Stimulated activated CD4-positive, alpha-beta T cell treated with anti-CD3 and anti-CD28 coated beads, Interleukin-4, amount 100 ng/mL, for 48 hours (primary cell): ENCODE measurements at regions not wholly inside any gene's neighbourhood (a gene's known extent, or its start where the extent isn't known, plus 50 kb on each side); places are given as distances from the start of the nearest gene placed in this dataset.
"Not testable (repeated sequence)": the region's sequence is repeated elsewhere in the genome, so short reads cannot be mapped to it uniquely, and the experiment has no call there.

Source experiments
- DNase-seq, 2 donors: peaks; one replicate each; pipeline ENCODE4 v3.0.0-alpha.2; 2020; ENCODE audit warnings: low read depth in 2 of 2

DNA sequence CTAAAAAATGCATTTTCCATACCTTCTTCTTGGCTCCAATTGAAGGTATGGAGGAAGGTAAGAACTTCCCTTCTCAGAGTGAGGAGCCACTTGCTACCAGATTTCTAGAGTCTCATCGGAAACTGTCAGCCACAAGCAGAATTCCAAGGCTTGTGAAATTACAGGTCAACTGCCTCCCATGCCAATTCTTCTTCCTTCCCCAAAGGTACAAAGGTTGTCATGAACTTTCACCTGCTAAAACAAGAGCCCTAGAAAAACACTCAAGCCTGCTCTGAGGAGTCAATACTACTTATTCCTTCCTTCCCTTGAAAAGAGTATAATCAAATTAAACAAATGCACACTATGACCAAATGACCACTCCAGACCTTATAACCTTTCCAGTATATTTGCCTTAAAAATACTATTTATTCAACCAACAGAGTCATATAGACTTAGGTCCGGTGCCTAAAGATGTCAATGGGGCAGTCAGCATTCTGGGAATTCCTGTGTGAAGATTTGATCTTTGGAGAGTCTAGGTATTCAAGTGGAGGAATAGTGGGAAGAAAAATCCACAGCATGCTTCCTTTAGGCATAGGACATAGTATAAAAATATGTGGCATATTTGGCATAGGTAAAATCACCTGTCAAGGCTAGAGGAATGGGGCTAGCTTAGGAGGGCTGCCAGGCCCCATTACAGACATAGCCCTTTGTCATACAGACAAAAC, 539.3 kb downstream of the LIG4 start:
- DNase-seq: no peak

DNA sequence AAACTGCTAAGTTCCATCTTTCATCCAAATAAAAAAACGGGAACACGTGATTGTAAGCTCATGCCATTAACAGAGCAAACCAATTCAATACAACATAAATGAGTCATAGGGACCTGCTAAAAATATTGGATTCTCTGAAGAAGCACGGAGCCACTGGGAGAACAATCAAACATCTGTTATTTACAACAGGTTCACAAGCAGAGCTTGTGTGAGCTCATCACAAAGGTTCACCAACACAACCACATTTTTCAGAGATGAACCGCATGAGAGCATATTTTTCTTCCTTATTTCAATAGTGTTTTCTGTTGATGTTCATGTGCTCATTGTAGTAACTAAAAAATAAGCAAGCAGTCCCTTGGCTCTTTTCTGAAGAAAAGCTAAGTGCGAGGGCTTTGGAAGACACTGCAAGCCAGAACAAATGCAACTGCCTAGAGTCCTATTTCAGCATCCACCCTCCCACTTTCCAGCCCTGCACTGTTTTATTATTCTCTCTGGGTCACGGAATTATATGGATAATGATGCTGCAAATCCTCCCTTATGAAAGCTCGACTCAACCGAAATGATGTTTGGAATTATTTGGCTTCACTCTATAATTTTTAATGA, 545.8 kb downstream of the LIG4 start:
- no peak for DNase-seq

DNA sequence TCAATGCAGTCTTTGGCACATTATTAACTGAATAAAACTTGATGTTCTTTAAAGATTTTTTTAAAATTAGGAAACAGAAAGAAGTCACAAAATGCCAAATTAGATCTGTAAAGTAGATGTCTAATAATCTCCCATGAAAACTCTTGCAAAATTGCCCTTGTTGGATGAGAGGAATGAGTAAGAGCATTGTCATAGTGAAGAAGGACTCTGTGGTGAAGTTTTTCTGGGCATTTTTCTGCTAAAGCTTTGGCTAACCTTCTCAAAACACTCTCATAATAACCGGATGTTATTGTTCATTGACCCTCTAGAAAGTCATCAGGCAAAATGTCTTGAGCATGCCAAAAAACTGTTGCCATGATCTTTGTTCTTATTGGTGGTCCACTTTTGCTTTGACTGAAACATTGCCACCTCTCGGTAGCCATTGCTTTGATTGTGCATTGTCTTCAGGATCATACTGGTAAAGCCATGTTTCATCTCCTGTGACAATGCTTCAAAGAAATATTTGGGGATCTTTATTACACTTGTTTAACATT, 549.3 kb downstream of the LIG4 start:
- DNase-seq: no peak

DNA sequence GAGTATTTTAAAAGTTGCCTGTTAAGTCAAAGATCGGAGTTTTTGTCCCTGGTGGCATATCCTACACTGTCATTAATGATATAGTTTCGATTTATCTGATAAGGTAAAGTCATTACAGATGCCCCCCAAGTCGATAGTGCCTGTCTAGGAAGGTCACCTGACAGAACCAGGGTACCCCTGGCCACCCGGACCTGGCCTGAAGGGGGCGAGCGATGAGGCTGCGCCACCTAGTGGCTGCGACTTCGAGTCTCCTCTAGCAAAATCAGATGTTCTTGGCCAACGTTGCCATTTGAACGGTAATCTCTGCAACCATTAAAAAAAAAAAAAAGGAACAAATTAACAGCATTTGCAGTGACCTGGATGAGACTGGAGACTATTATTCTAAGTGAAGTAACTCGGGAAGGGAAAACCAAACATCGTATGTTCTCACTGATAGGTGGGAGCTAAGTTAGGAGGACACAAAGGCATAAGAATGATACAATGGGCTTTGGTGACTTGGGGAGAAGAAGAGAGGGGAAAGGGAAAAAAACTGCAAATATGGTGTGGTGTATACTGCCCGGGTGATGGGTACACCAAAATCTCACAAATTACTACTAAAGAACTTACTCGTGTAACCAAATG, 565.1 kb downstream of the LIG4 start:
- DNase-seq: peak; percentile 5 to 21

DNA sequence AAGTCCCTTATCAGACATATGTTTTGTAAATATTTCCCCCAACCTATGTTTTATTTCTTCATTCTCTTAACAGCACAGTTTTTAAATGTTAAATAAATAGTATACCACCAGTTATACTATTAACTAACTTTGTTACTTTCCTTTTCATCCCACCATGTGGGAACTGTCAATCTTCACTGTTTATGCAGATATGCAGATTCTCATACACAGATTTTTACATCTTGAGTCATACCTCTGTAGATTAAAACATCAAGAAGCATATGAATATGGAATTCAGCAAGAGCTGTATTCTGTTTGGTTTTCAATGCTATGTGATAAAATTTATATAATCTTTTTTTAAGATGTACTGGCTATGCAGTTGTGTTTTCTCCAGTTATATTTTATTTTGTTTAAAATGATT, 566.3 kb downstream of the LIG4 start:
- DNase-seq: no peak

DNA sequence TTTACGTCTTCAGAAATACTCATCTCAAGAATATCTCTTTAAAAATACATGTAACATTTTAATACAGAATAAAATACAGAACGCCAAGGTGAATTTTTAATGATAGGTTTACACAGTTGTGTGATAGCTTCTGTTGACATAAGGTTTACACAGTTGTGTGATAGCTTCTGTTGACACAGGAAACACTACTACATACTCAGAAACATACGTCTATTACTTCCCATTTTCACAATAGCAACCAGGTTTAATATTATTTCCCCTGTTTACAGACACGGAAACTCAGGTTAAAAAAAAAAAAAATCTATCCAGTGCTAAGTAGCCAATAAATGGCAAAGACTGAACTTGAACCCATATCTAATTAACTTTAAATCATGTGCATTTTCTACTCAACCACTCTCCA, 571.2 kb downstream of the LIG4 start:
- DNase-seq: no peak

DNA sequence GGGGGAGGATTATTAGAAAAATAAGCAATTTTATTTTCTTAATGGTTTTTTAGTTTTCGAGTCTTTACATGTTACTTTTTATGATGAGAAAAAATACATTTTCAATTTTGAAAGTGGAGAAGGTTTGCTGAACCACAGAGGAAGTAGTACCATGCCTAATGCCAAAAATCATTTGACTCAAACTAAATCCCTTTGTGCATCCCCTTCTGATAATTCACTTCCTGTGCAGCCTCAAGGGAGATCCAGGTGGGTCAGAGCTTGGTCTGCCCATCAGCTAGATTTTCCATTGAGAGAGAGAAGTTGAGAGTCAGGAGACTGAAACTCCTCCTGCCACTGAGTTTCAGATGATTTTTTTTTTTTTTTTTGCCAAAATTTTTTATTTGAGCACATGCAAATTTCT, 571.7 kb downstream of the LIG4 start:
- DNase-seq: no peak

DNA sequence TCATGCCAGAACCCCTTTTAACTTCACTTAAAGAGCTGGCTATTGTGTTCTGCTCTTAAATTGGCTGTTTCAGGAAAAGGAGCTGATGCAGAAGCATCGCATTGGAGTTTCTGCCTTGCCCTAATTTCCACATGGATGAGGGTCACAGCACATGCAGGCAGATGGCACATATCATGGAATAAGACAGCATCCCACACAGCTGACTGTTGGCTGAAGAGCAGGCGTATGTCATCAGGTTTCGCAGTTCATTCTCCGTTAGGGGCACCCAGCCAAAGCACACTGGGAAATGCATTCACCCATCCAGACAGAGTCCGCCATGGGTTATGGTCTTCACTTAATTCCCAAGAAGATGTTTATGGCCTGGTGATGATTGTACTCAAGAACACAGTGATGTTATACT, 572.5 kb downstream of the LIG4 start:
- no peak for DNase-seq

DNA sequence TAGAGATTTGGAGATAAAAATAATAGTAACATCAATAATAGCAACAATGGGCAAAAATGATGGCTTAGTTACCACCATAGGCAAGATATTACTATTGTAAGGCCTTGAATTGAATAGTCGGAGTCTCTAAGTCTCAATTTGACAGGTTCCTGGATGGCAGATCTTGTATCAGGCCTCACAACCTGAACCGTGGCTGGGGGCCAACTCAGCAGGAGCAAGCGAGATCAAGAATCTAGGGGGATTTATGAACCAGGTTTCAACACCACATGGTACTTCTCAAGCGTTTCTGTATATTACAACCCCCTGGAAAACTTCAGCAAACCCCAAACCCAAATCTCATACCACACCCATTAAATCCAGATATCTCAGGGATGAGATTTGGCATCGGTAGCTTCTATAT, 573.8 kb downstream of the LIG4 start:
- no peak for DNase-seq

DNA sequence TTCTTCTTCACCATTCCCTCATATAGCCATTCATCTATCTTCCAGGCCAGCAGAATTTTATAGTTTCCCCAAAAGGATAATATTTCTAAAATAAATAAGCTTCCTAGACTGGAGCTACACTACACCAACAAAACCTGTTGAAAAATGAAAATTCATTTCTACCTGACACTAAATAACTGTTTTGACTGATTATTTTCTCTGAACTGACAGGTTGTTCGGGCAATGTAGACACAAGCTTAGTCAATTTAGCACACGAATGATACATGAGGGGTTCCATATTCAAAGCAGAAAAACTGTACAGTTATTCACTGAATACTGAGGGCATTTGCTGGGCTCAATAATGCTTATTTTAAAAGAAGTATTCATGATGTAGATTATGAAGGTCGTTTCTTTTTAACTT, 589.7 kb downstream of the LIG4 start:
- no peak for DNase-seq

DNA sequence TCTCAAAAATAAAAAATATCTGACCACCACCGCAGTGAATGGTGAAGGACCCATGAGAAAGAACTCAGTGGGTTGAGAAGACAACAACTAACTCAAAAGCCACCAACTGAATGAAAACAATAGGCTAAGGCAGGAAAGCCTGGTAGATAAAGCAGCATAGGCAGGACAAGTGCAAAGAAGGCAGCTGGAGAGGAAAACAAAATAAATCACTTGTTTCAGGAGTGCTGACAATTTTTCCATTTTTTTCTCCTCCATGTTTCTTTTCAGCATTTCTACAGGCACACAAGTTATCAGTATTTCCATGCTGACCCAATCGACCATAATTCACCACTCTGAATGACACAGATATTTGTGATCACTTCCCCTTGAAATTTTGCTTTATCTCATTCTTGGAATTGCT, 597.8 kb downstream of the LIG4 start:
- DNase-seq: no peak

DNA sequence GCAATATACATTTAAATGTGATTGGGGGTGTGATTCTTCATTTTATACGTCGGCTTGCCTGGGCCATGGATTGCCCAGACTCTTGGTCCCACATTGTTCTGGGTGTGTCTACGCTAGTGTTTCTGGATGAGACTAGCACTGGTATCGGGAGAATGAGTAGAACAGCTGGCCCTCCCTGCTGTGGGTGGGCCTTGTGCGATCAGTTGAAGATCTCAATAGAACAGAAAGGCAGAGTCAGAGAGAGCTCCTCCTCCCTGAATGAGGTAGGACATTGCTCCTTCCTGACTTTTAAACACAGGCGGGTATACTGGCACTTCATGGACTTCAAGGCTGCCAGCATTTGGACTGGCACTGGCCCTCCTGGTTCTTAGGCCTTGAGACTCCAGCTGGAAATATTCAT, 603.0 kb downstream of the LIG4 start:
- DNase-seq: no peak

DNA sequence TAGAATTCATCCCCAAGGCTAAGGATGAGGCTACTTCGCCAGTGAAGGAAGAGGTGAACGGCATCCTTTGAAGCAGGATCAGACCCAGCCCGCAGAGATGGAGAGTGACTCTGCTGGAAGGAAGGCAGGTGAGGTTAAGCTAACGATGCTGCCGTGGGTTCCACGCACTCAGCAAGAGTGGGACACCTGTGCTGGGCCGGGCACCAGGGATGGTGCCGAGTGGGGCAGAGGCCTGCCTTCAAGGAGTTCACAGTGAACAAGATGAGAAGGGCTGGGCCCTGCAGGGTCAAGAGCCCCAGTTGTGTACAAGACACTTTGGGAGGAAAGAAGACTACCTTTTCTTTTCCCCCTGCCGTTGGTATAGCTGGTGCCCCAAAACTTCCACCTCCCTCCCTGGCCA, 606.6 kb downstream of the LIG4 start:
- no peak for DNase-seq

DNA sequence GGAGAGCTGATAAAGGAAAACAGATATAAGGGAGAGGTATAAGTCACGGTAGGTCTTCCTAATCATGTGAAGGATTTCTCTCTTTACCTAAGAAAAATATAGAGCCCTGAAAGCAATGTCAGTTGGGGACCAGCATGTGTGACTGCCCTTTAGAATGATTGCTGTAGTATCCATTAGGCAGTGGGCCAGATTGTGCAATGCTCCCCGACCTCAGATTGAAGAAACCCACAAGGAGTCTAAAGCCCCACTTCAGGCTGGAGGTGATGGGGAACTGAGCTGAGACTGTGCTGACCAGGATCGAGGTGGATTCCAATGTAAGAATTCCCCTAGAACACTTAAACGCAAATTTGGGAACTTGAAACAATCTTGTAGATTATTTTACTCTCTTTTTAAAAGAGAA, 614.4 kb downstream of the LIG4 start:
- no peak for DNase-seq

DNA sequence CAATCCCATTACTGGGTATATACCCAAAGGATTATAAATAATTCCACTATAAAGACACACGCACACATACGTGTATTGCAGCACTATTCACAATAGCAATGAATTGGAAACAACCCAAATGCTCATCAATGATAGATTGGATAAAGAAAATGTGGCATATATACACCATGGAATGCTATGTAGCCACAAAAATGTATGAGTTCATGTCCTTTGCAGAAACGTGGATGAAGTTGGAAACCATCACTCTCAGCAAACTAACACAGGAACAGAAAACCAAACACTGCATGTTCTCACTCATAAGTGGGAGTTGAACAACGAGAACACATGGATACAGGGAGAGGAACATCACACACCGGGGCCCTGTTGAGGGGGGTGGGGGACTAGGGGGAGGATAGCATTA, 619.0 kb downstream of the LIG4 start:
- DNase-seq: not testable (repeated sequence)

DNA sequence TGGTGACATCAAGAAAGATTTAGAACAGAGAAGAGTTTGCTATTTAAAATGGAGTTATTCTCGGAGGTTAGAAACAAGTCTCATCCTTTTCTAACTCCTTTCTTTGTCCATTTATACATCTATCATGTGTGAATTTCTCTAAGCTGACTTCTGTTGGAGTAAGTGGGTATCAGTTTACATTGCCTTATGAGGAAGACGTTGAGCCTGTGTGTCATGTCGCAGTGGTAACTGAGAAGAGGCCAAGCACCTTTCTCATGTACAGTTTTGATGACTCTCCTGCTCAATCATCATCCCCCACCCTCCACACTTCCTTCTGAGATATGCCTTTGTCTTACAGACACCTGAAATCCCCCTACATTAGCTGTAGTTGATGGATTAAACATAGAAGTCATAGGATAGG, 624.8 kb downstream of the LIG4 start:
- no peak for DNase-seq

DNA sequence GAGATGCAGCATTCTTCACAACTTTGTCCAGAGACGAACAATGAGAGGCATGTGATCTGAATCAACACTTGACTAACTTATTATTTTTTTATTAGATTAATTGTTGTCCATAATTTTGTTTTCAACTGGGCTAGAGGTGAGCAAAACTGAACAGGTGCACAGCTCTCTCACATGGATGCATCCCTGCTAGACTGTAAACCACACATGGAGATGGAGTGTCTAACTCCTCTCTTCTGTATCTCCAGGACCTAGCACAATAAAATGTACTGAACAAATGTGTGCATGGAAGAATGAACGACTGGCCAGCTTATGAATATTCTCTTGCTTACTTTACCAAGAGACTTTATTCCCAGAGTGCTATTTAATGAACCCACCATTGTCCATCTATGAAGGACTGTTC, 627.7 kb downstream of the LIG4 start:
- DNase-seq: no peak

DNA sequence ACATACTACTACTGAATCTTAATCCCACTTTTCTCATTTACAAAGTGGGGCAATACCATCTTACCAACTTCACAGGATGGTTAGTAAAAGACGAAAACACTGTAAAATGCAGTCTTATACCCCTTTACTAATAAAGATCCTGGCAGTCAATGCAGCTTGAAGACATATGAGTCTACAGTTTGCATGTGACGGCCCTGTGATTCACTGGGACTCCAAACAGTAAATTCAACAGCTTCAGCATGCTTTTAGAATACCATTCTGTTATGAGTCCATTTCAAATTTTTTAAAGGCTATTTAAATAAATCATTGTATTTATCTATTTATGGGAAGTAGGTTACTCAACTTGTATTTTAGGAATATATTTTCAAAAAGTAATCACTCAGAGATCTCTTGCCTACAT, 629.1 kb downstream of the LIG4 start:
- DNase-seq: no peak

DNA sequence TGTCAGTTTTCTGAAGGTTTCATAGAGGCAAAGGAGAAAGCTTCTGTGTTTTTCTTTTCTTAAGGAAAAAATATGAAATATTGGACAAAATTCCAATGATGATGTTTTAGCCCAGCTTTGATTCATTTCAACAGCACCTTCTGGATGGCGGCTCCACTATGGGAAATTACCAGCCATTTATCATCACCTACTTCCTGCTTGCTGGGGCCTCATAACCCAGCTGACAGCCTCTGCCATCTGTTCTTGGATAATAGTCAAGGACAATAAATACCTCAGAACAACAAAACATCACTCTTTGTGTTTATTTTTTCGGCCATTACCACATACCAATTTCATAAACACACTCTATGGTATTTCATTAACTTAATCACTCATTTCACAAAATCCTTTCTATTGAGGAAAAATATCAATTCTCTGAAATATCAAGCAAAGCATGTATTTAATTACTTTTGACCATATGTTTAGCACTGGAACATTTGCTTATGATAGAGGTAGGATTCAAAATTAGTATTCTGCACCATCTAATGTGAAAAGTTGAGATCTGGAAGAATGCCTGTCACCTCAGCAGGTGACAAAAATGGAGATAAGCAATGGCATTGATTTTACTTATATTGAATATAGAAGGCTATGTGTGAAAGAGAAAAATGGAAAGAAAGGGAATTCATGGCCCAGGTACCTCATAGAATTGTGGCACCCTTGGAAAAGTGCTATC, 629.7 kb downstream of the LIG4 start:
- DNase-seq: no peak

DNA sequence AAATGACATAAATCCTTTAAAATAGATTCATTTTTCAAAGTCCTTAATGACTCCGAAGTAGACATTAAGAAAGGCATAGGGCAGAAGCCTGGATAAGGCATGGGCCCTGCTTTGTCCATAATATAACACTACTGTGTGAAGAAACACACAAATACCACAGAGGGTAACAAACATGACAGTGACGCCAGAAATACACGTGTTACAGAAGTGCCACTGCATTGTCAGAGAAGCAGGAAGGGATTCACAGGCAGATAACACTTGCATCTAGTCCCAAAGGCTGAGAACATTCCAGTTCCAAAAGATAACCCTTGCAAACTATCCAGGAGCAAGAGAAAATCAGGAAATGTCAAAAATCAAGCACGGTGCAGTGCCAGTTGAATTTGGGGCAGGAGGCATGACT, 633.2 kb downstream of the LIG4 start:
- no peak for DNase-seq

DNA sequence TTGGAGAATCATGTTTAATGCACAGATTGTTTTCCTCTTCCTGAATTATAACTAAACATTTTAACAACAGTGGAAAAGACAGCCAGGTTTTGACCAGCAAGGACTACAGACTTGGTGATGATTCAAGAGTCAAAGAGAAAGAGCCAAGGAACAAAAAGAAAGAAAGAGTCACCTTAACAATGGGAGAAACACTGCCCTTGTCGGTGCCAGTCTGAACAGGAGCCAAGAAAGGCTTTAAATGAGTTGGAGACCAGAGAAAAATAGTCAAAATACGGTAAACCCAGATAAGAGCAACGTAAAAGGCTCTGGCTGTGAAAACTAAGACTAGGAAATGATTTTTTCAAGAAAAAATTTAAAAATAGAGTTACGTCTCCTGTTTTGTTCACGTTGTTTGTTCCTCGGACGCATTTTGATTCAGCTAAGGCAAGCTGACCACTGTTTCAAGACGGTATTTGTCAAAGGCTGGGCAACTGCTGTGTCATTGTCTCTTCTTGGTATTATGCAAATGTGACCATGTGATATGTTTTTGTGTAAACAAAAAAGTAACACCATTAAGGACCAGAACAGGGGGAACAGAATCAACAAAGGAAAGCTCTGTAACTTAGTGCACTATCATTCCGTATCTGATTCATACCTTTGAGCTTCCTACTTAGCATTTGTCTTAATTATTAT, 634.5 kb downstream of the LIG4 start:
- no peak for DNase-seq

DNA sequence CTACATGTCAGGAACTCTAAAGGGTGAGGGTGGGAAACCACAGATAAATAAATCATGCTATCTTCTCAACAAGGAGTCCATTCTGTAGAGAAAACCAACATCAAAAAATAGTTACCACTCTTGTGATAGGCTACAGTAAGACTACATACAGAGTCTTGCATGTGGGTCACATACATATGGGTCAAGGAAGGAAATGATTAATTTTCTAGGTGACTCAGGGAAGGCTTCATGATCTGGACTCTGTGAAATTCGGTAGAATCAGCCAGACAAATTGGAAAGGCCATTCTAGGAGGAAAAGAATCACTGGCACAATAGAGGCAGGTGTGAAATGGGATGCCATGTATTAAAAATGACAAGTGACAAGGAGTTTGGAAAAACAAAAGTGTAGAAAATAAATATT, 638.9 kb downstream of the LIG4 start:
- DNase-seq: no peak
